ENCODE measurements at regions not wholly inside any gene's neighbourhood (a gene's known extent, or its start where the extent isn't known, plus 50 kb on each side); places are given as distances from the start of the nearest gene placed in this dataset.

- TF ChIP-seq HDGF (IDR thresholded peaks at IDR 0.05; ENCODE audit: borderline replicate concordance) (no peak), ARNT (IDR thresholded peaks at IDR 0.05) (no peak), ZNF384 (IDR thresholded peaks at IDR 0.05) (no peak), SP1 (IDR thresholded peaks at IDR 0.05) (no peak), PKNOX1 (IDR thresholded peaks at IDR 0.05) (no peak), L3MBTL2 (conservative IDR thresholded peaks at IDR 0.05) (no peak)
Measured at GRCh38 chr21:43318368-43318767, 108.6 kb downstream of the SIK1 start.

Data from HEK293T (cell line).